ENCODE measurements at regions not wholly inside any gene's neighbourhood (a gene's known extent, or its start where the extent isn't known, plus 50 kb on each side); places are given as distances from the start of the nearest gene placed in this dataset.

DNA sequence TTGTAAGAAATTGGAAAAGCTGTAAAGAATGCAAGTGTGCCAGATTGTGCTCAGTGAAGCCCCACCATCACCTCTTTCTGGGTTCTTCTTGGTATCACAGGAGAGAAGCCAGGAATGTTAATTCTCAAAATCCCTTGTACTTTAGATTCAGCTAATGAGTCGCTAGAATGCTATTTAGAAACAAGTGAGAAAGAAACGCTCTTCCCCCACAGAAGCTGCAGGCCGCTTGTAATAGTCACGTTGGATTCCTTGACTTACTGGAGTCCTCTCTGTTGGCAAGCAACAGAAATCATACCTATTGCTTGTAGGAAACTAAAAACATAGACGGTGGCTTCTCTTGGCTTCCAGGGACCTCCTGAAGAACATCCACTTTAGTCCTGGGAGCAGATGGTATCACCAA lies 375.6 kb upstream of the LRATD1 start:
- ATAC-seq = no peak
- H3K4me1 ChIP-seq = no peaks in the 10 kb centered on the region
- H3K9me3 ChIP-seq = peaks cover 7% of the 10 kb centered on the region; the same call in 1 of the 3 replicates
- CTCF ChIA-PET = no interaction called here
- H3K4me3 ChIP-seq = no peak overlapping the region
- H3K27ac ChIP-seq = no peak overlapping the region
- TF ChIP-seq RAD21 (conservative IDR thresholded peaks at IDR 0.05 in 1 of 2, IDR thresholded peaks at IDR 0.05 in 1 of 2) = no peak
- no peak for TF ChIP-seq SREBF2 (IDR thresholded peaks at IDR 0.05)
- TF ChIP-seq HDAC2 (IDR thresholded peaks at IDR 0.05) = no peak
- no peak for TF ChIP-seq JUN (IDR thresholded peaks at IDR 0.05)
- TF ChIP-seq JUNB (IDR thresholded peaks at IDR 0.05) = no peak
- no peak for TF ChIP-seq ZC3H11A (IDR thresholded peaks at IDR 0.05)
- DNase-seq (ENCODE audit: low read depth in 1 of 2, low spot score in 1 of 2) = no peak
- H3K4me2 ChIP-seq = no peak overlapping the region
- 15% methylated on average over 5 of the region's 5 CpGs for WGBS (ENCODE audit: missing lambda C conversion rate)
- no peak for FAIRE-seq
- POLR2A ChIA-PET = no interaction called here

DNA sequence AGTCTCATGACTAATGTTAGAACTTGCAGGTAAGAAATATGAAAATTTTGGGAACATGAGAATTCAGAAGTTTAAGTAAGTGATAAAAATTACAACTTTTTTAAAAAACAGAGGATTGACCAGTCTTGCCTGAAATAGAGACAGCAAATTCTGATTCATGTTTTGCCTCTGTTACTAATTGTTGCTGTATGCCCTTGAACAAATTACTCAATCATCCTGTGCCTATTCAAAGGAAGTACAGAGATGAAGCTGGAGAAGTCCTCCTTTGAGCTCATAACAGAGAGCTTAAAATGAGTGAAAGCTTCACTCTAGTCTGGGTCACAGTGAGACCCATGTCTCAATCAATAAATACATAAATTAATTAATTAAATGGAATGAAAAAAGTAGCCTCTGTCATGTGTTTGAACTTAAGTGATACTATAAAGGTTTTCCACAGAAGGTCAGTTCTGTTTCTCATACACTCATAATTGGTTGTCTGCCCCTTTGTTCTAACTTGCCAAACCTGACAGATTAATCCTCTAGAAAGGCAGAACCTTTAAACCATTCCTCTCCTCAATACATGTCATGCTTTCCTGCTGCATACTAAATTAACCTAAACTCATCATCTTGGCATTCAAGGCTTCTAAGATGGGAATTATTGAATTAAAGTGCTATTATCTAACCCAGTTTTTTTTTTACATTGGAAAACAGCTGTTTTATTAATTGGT lies 374.6 kb upstream of the LRATD1 start:
- ATAC-seq = no peak
- FAIRE-seq = no peak
- DNase-seq (ENCODE audit: low read depth in 1 of 2, low spot score in 1 of 2) = no peak
- ChIA-PET POLR2A (no interaction called here), CTCF (no interaction called here)
- TF ChIP-seq GATA3 (IDR thresholded peaks at IDR 0.05; ENCODE audit: borderline replicate concordance) (no peak), POLR2A (IDR thresholded peaks at IDR 0.05; ENCODE audit: low read length) (no peak), FOSB (CRISPR knock-in tag; IDR thresholded peaks at IDR 0.05) (no peak), KDM5A (IDR thresholded peaks at IDR 0.05) (no peak), SMC3 (IDR thresholded peaks at IDR 0.05) (no peak), RFX5 (IDR thresholded peaks at IDR 0.05) (no peak), ZFP36 (IDR thresholded peaks at IDR 0.05; ENCODE audit: borderline replicate concordance, partially characterized antibody) (no peak), RCOR1 (IDR thresholded peaks at IDR 0.05; ENCODE audit: low read depth, low read length) (no peak), EHMT2 (IDR thresholded peaks at IDR 0.05; ENCODE audit: low read depth) (no peak), CEBPB (IDR thresholded peaks at IDR 0.05) (no peak), CBX2 (IDR thresholded peaks at IDR 0.05; ENCODE audit: borderline replicate concordance, low read depth) (no peak), HDAC2 (IDR thresholded peaks at IDR 0.05) (no peak), FOXS1 (CRISPR knock-in tag; IDR thresholded peaks at IDR 0.05) (no peak)
- TF ChIP-seq, protein P1, sequence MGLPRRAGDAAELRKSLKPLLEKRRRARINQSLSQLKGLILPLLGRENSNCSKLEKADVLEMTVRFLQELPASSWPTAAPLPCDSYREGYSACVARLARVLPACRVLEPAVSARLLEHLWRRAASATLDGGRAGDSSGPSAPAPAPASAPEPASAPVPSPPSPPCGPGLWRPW (IDR thresholded peaks at IDR 0.05) = no peak
- TF ChIP-seq, protein P2, sequence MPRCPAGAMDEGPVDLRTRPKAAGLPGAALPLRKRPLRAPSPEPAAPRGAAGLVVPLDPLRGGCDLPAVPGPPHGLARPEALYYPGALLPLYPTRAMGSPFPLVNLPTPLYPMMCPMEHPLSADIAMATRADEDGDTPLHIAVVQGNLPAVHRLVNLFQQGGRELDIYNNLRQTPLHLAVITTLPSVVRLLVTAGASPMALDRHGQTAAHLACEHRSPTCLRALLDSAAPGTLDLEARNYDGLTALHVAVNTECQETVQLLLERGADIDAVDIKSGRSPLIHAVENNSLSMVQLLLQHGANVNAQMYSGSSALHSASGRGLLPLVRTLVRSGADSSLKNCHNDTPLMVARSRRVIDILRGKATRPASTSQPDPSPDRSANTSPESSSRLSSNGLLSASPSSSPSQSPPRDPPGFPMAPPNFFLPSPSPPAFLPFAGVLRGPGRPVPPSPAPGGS (IDR thresholded peaks at IDR 0.05) = no peak
- Histone ChIP-seq H3K4me1 (no peaks in the 10 kb centered on the region), H3K4me2 (no peak overlapping the region), H3K27ac (no peak overlapping the region), H3K9me3 (peaks cover 10% of the 10 kb centered on the region; the same call in 2 of the 3 replicates), H3K4me3 (no peak overlapping the region)

DNA sequence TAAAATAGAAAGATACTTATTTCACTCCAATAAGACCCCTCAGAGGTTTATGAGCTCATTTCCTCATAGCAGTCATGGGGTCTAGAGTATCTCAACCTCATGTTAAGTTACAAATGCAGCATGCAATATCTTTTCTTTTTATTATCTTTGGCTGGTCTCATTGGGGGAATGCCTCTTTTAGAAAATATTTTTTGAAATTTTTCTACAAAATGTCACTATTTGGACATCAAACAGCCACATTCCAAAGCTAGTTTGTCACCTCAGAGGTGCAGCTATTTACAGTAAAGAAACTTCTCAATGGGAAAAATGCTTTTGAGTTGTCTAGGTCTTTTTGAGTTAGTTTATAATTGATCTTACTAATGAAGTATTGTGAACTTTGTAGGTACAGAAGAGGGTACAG lies 370.7 kb upstream of the LRATD1 start:
- DNase-seq (ENCODE audit: low read depth in 1 of 2, low spot score in 1 of 2) = no peak
- FAIRE-seq = no peak
- CTCF ChIA-PET = no interaction called here

More for the DNA sequence above, 370.7 kb upstream of the LRATD1 start:
- ATAC-seq = no peak
- no peak overlapping the region for H3K4me3 ChIP-seq
- no peak overlapping the region for H3K4me2 ChIP-seq
- TF ChIP-seq HDAC2 (IDR thresholded peaks at IDR 0.05) (no peak), FOSB (CRISPR knock-in tag; IDR thresholded peaks at IDR 0.05) (no peak), NPAS2 (CRISPR knock-in tag; IDR thresholded peaks at IDR 0.05; ENCODE audit: borderline replicate concordance) (no peak), BHLHE40 (IDR thresholded peaks at IDR 0.05; ENCODE audit: low read depth, low read length) (no peak), CHD2 (IDR thresholded peaks at IDR 0.05; ENCODE audit: low read length, partially characterized antibody) (no peak), HOXB13 (CRISPR knock-in tag; IDR thresholded peaks at IDR 0.05; ENCODE audit: low read depth) (no peak), ZC3H11A (IDR thresholded peaks at IDR 0.05) (no peak)
- TF ChIP-seq, protein P3, sequence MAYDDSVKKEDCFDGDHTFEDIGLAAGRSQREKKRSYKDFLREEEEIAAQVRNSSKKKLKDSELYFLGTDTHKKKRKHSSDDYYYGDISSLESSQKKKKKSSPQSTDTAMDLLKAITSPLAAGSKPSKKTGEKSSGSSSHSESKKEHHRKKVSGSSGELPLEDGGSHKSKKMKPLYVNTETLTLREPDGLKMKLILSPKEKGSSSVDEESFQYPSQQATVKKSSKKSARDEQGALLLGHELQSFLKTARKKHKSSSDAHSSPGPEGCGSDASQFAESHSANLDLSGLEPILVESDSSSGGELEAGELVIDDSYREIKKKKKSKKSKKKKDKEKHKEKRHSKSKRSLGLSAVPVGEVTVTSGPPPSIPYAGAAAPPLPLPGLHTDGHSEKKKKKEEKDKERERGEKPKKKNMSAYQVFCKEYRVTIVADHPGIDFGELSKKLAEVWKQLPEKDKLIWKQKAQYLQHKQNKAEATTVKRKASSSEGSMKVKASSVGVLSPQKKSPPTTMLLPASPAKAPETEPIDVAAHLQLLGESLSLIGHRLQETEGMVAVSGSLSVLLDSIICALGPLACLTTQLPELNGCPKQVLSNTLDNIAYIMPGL (CRISPR knock-in tag; IDR thresholded peaks at IDR 0.05; ENCODE audit: borderline replicate concordance) = no peak
- POLR2A ChIA-PET = no interaction called here
- no peaks in the 10 kb centered on the region for H3K4me1 ChIP-seq
- H3K9me3 ChIP-seq = peaks cover 2% of the 10 kb centered on the region; the same call in 2 of the 3 replicates
- no peak overlapping the region for H3K27ac ChIP-seq

Data from A549 (cell line).